ENCODE measurements at regions not wholly inside any gene's neighbourhood (a gene's known extent, or its start where the extent isn't known, plus 50 kb on each side); places are given as distances from the start of the nearest gene placed in this dataset.

- ChIA-PET POLR2A (no interaction called here), CTCF (no interaction called here)
- H3K36me3 ChIP-seq (ENCODE audit: control insufficient read depth, insufficient read depth, low read length): no peaks in the 10 kb centered on the region
Observed at GRCh38 chrX:150092549-150092948, 154.3 kb upstream of the EOLA2 start.

DNA sequence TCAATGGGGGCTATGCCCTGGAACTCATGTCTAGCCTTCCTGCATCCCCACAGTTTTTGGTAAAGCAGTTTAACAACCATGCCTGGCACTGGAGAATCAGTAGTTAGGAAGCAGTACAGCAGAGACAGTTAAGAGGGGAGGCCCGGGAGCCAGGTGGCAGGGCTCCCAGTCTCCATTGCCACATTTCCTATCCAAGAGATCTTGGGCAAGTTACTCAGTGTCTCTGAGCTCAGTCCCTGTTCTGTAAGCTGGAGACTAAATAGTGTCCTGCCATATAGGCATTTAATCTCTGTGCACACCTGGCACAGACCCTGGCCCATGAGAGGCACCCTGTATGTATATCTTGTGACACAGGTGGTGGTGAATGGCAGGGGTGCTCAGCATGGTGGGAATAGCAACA, 156.1 kb upstream of the EOLA2 start:
- DNase-seq (ENCODE audit: low read depth, low spot score): no peak
- no peaks in the 10 kb centered on the region for H3K36me3 ChIP-seq (ENCODE audit: control insufficient read depth, insufficient read depth, low read length)
- no peaks in the 10 kb centered on the region for H3K9me3 ChIP-seq (ENCODE audit: control insufficient read depth, insufficient read depth, low read depth, low read length)
- POLR2A ChIA-PET: no interaction called here
- in situ Hi-C loops (cut with HindIII; ENCODE audit: low pct_unique_long_range_greater_than_20kb, low sequenced_read_pairs): no loop called here
- no peaks in the 10 kb centered on the region for H3K4me1 ChIP-seq (ENCODE audit: control insufficient read depth, insufficient read depth, low read length)
- intact Hi-C loops (cut with micrococcal nuclease; ENCODE audit: unreplicated experiment): no loop called here
- no peak overlapping the region for H3K4me3 ChIP-seq (ENCODE audit: low read depth in 2 of 2, low read length in 2 of 2)
- H3K27me3 ChIP-seq (ENCODE audit: control insufficient read depth, insufficient read depth, low read length): no peaks in the 10 kb centered on the region
- CTCF ChIA-PET: no interaction called here
- BruUV-seq (replicated peaks): no TSS peak
- TF ChIP-seq POLR2AphosphoS5 (IDR thresholded peaks at IDR 0.05; ENCODE audit: low read depth, low read length) (no peak), TCF7L2 (IDR thresholded peaks at IDR 0.05; ENCODE audit: low read depth, low read length) (no peak), SIN3A (IDR thresholded peaks at IDR 0.05; ENCODE audit: borderline replicate concordance, insufficient read depth, low read depth, low read length) (no peak), REST (IDR thresholded peaks at IDR 0.05; ENCODE audit: insufficient read depth in 1 of 2, low read depth in 2 of 2, low read length in 1 of 2) (no peak)
- TF ChIP-seq, protein P1, sequence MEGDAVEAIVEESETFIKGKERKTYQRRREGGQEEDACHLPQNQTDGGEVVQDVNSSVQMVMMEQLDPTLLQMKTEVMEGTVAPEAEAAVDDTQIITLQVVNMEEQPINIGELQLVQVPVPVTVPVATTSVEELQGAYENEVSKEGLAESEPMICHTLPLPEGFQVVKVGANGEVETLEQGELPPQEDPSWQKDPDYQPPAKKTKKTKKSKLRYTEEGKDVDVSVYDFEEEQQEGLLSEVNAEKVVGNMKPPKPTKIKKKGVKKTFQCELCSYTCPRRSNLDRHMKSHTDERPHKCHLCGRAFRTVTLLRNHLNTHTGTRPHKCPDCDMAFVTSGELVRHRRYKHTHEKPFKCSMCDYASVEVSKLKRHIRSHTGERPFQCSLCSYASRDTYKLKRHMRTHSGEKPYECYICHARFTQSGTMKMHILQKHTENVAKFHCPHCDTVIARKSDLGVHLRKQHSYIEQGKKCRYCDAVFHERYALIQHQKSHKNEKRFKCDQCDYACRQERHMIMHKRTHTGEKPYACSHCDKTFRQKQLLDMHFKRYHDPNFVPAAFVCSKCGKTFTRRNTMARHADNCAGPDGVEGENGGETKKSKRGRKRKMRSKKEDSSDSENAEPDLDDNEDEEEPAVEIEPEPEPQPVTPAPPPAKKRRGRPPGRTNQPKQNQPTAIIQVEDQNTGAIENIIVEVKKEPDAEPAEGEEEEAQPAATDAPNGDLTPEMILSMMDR (IDR thresholded peaks at IDR 0.05): no peak
- no peak for ATAC-seq
- no peak overlapping the region for H3K27ac ChIP-seq (ENCODE audit: low read length)

More at GRCh38 chrX:150092549-150092948, 154.3 kb upstream of the EOLA2 start:
- intact Hi-C loops (cut with micrococcal nuclease; ENCODE audit: unreplicated experiment): no loop called here
- Histone ChIP-seq H3K4me3 (ENCODE audit: low read depth in 2 of 2, low read length in 2 of 2) (no peak overlapping the region), H3K27ac (ENCODE audit: low read length) (no peak overlapping the region), H3K4me1 (ENCODE audit: control insufficient read depth, insufficient read depth, low read length) (no peaks in the 10 kb centered on the region), H3K9me3 (ENCODE audit: control insufficient read depth, insufficient read depth, low read depth, low read length) (no peaks in the 10 kb centered on the region), H3K27me3 (ENCODE audit: control insufficient read depth, insufficient read depth, low read length) (no peaks in the 10 kb centered on the region)
- TF ChIP-seq, protein P1 (IDR thresholded peaks at IDR 0.05): no peak
- TF ChIP-seq REST (IDR thresholded peaks at IDR 0.05; ENCODE audit: insufficient read depth in 1 of 2, low read depth in 2 of 2, low read length in 1 of 2) (no peak), POLR2AphosphoS5 (IDR thresholded peaks at IDR 0.05; ENCODE audit: low read depth, low read length) (no peak), SIN3A (IDR thresholded peaks at IDR 0.05; ENCODE audit: borderline replicate concordance, insufficient read depth, low read depth, low read length) (no peak), TCF7L2 (IDR thresholded peaks at IDR 0.05; ENCODE audit: low read depth, low read length) (no peak)
- no TSS peak for BruUV-seq (replicated peaks)
- DNase-seq (ENCODE audit: low read depth, low spot score) (no peak), ATAC-seq (no peak)
- in situ Hi-C loops (cut with HindIII; ENCODE audit: low pct_unique_long_range_greater_than_20kb, low sequenced_read_pairs): no loop called here

All from Panc1 (cell line).